ENCODE measurements at regions not wholly inside any gene's neighbourhood (a gene's known extent, or its start where the extent isn't known, plus 50 kb on each side); places are given as distances from the start of the nearest gene placed in this dataset.

- CTCF ChIA-PET (ENCODE audit: low intra/inter-chr PET ratio), result no interaction called here
- DNase-seq (ENCODE audit: extremely low read depth in 1 of 4, low spot score in 3 of 4) (no peak), FAIRE-seq (no peak), ATAC-seq (no peak)
- H3K79me2 ChIP-seq (ENCODE audit: control insufficient read depth, insufficient read depth, low read length), result no peaks in the 10 kb centered on the region
- no peak overlapping the region for H3K4me2 ChIP-seq (ENCODE audit: insufficient read depth, low read length)
- POLR2A ChIA-PET, result no interaction called here
- H3K36me3 ChIP-seq (ENCODE audit: control insufficient read depth, insufficient read depth, low read length), result no peaks in the 10 kb centered on the region
- TF ChIP-seq RBM17 (IDR thresholded peaks at IDR 0.05; ENCODE audit: borderline replicate concordance, low read depth, low read length) (no peak), GABPB1 (CRISPR knock-in tag; IDR thresholded peaks at IDR 0.05) (no peak), HMG20A (CRISPR knock-in tag; conservative IDR thresholded peaks at IDR 0.05) (no peak), DNMT1 (IDR thresholded peaks at IDR 0.05) (no peak), SIX5 (IDR thresholded peaks at IDR 0.05; ENCODE audit: borderline replicate concordance in 1 of 2, insufficient read depth in 1 of 2, low read depth in 1 of 2, low read length in 2 of 2) (no peak), DLX4 (CRISPR knock-in tag; IDR thresholded peaks at IDR 0.05) (no peak), GTF3C2 (IDR thresholded peaks at IDR 0.05; ENCODE audit: borderline replicate concordance, extremely low read depth, insufficient read length) (no peak), BCL6 (CRISPR knock-in tag; IDR thresholded peaks at IDR 0.05) (no peak)
- no peak overlapping the region for H2AFZ ChIP-seq (ENCODE audit: low read depth, low read length)
- in situ Hi-C loops (cut with MboI) (no loop called here), intact Hi-C loops (cut with micrococcal nuclease) (no loop called here)
- no peaks in the 10 kb centered on the region; the same call in 1 of the 2 replicates for H4K20me1 ChIP-seq (replicated peaks; ENCODE audit: control insufficient read depth, insufficient read depth, low read length)
- no peak overlapping the region for H3K4me3 ChIP-seq
- BruUV-seq (replicated peaks), result no TSS peak
- no peaks in the 10 kb centered on the region for H3K9me1 ChIP-seq (ENCODE audit: control insufficient read depth, insufficient read depth, low read length)
- 3% methylated on average over 7 of the region's 7 CpGs for WGBS (ENCODE audit: insufficient coverage, low coverage, missing lambda C conversion rate)
- H3K4me1 ChIP-seq (replicated peaks in 1 of 2; ENCODE audit: control insufficient read depth in 2 of 2, insufficient read depth in 2 of 2, low read length in 2 of 2), result no peaks in the 10 kb centered on the region
- peaks cover 65 to 67% of the 10 kb centered on the region in 2 experiments for H3K27me3 ChIP-seq (ENCODE audit: control insufficient read depth in 2 of 2, insufficient read depth in 2 of 2, low read length in 2 of 2)
- H3K9ac ChIP-seq (ENCODE audit: insufficient read depth in 1 of 2, low read depth in 2 of 2, low read length in 2 of 2), result no peak overlapping the region
- no peak overlapping the region for H3K27ac ChIP-seq (ENCODE audit: extremely low read depth, low read depth, low read length)
- no peaks in the 10 kb centered on the region for H3K9me3 ChIP-seq (replicated peaks; ENCODE audit: control insufficient read depth, insufficient read depth, low read depth, low read length)
Observed at GRCh38 chr14:96730386-96730785, 66.8 kb upstream of the VRK1 start.

Data from K562 (cell line).